GM23338 (cell line): ENCODE measurements at regions not wholly inside any gene's neighbourhood (a gene's known extent, or its start where the extent isn't known, plus 50 kb on each side); places are given as distances from the start of the nearest gene placed in this dataset.
"Not testable (repeated sequence)": the region's sequence is repeated elsewhere in the genome, so short reads cannot be mapped to it uniquely, and the experiment has no call there.

Experiments
- ATAC-seq: fragments of 200-7000 bp; cut with Tn5 transposase; 3 replicates; pipeline ENCODE4 v1.9.1; 2020
- DNase-seq: peaks from one replicate; pipeline ENCODE4 v3.0.0-alpha.2; 2015; ENCODE audit warnings: low spot score
- H2AFZ ChIP-seq: fragments of 200-600 bp; sonication (generic); 2 replicates; pipeline ENCODE4 v1.8.0; 2016; ENCODE audit warnings: antibody characterized with exemption, mild to moderate bottlenecking, moderate library complexity
- H3F3A ChIP-seq: fragments of 200-600 bp; sonication (generic); replicated peaks from 2 replicates; pipeline ENCODE4 v1.8.0; 2017; ENCODE audit warnings: antibody characterized with exemption, mixed run types, low read depth
- H3K27ac ChIP-seq: fragments of 200-600 bp; sonication (generic); 2 replicates; pipeline ENCODE4 v1.6.1; 2016; ENCODE audit warnings: low read depth
- H3K27me3 ChIP-seq: fragments of 200-600 bp; sonication (generic); 2 replicates; pipeline ENCODE4 v1.8.0; 2016; ENCODE audit warnings: mild to moderate bottlenecking, mixed run types, moderate library complexity; ENCODE audit not compliant: insufficient read depth
- H3K36me3 ChIP-seq: fragments of 200-600 bp; sonication (generic); 2 replicates; pipeline ENCODE4 v1.8.0; 2016; ENCODE audit warnings: mild to moderate bottlenecking; ENCODE audit not compliant: insufficient read depth
- H3K4me1 ChIP-seq: fragments of 200-600 bp; sonication (generic); 2 replicates; pipeline ENCODE4 v1.8.0; 2016; ENCODE audit warnings: mild to moderate bottlenecking, moderate library complexity; ENCODE audit not compliant: insufficient read depth
- H3K4me2 ChIP-seq: fragments of 200-600 bp; sonication (generic); 2 replicates; pipeline ENCODE4 v1.7.1; 2017; ENCODE audit warnings: mixed run types
- H3K4me3 ChIP-seq: fragments of 200-600 bp; sonication (generic); 2 replicates; pipeline ENCODE4 v1.6.1; 2016; ENCODE audit warnings: mixed run types
- H3K79me2 ChIP-seq: fragments of 200-600 bp; sonication (generic); replicated peaks from 2 replicates; pipeline ENCODE4 v1.8.0; 2017; ENCODE audit warnings: mild to moderate bottlenecking; ENCODE audit not compliant: insufficient read depth
- H3K9me2 ChIP-seq: fragments of 200-600 bp; sonication (generic); 2 replicates; pipeline ENCODE4 v1.8.0; 2017; ENCODE audit not compliant: insufficient read depth
- H4K20me1 ChIP-seq: fragments of 200-600 bp; sonication (generic); replicated peaks from 2 replicates; pipeline ENCODE4 v1.8.0; 2017; ENCODE audit warnings: mild to moderate bottlenecking; ENCODE audit not compliant: insufficient read depth
- H3K27ac Mint-ChIP-seq: 2 replicates; pipeline ENCODE4 v1.8.0; 2020; ENCODE audit warnings: inconsistent platforms, mild to moderate bottlenecking, moderate library complexity, mixed read lengths
- H3K27me3 Mint-ChIP-seq: 3 replicates; pipeline ENCODE4 v1.8.0; 2022; ENCODE audit warnings: low read depth, mild to moderate bottlenecking, moderate library complexity, mixed read lengths, inconsistent platforms; ENCODE audit not compliant: insufficient read depth, poor library complexity
- H3K36me3 Mint-ChIP-seq: 3 replicates; pipeline ENCODE4 v1.8.0; 2021; ENCODE audit warnings: low read depth, mild to moderate bottlenecking, inconsistent platforms, moderate library complexity, mixed read lengths
- H3K4me1 Mint-ChIP-seq: 3 replicates; pipeline ENCODE4 v1.8.0; 2020; ENCODE audit warnings: mild to moderate bottlenecking, inconsistent platforms, mixed read lengths
- H3K4me3 Mint-ChIP-seq: 3 replicates; pipeline ENCODE4 v1.8.0; 2021; ENCODE audit warnings: moderate library complexity, mild to moderate bottlenecking, inconsistent platforms, mixed read lengths
- H3K9me3 Mint-ChIP-seq: 3 replicates; pipeline ENCODE4 v1.8.0; 2020; ENCODE audit warnings: moderate library complexity, mild to moderate bottlenecking, inconsistent platforms, mixed read lengths
- EZH2phosphoT487 ChIP-seq: fragments of 200-600 bp; sonication (generic); IDR thresholded peaks from one replicate; pipeline ENCODE4 v1.8.1; 2018; ENCODE audit warnings: antibody characterized with exemption; ENCODE audit not compliant: unreplicated experiment
- NANOG ChIP-seq: IDR thresholded peaks from 2 replicates; pipeline ENCODE4 v1.6.1; 2016; ENCODE audit warnings: antibody characterized with exemption, borderline replicate concordance
- ZNF114 ChIP-seq: fragments of 250-450 bp; sonication (Bioruptor Pico); IDR thresholded peaks from 2 replicates; pipeline ENCODE4 v1.5.0; 2020; ENCODE audit warnings: mild to moderate bottlenecking, moderate library complexity
- TF ChIP-seq, protein P1 (sequence below): IDR thresholded peaks from one replicate; pipeline ENCODE4 v1.6.1; 2018; ENCODE audit warnings: antibody characterized with exemption; ENCODE audit not compliant: unreplicated experiment
- TF ChIP-seq, protein P2 (sequence below): fragments of 250-450 bp; sonication (Bioruptor Pico); IDR thresholded peaks from 2 replicates; pipeline ENCODE4 v1.5.0; 2020; ENCODE audit warnings: mild to moderate bottlenecking, moderate library complexity

DNA sequence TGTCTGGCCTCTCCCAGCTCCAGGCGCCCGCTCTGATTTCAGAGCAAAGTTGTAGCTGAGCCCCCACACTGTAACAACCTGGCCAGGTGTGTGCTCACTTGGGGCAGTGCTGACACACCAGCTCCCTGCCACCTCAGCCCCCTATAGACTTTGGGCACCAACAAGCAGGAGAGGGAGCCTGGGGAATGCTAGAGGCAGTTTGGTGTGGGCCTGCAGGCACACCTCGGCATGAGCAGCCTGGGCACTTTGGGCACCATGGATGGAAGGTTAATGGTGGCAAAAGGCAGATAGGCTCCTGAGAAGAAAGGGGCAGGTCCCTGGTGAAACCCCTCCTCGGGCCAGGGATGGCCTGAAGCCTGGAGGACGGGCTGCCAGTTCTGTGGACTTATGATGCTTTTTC, 212.7 kb upstream of the GNAI1 start:
- Histone ChIP-seq H3K4me3 (no peak overlapping the region), H3K27ac (no peak overlapping the region), H3K9me2 (no peaks in the 10 kb centered on the region), H3K4me2 (no peak overlapping the region), H3K79me2 (no peaks in the 10 kb centered on the region), H3K27me3 (no peaks in the 10 kb centered on the region), H4K20me1 (no peaks in the 10 kb centered on the region), H3F3A (no peaks in the 10 kb centered on the region), H2AFZ (no peak overlapping the region), H3K36me3 (no peaks in the 10 kb centered on the region), H3K4me1 (no peaks in the 10 kb centered on the region)
- H3K27me3 Mint-ChIP-seq: peaks cover 6% of the 10 kb centered on the region
- H3K27ac Mint-ChIP-seq: no peak overlapping the region
- TF ChIP-seq, protein P1, sequence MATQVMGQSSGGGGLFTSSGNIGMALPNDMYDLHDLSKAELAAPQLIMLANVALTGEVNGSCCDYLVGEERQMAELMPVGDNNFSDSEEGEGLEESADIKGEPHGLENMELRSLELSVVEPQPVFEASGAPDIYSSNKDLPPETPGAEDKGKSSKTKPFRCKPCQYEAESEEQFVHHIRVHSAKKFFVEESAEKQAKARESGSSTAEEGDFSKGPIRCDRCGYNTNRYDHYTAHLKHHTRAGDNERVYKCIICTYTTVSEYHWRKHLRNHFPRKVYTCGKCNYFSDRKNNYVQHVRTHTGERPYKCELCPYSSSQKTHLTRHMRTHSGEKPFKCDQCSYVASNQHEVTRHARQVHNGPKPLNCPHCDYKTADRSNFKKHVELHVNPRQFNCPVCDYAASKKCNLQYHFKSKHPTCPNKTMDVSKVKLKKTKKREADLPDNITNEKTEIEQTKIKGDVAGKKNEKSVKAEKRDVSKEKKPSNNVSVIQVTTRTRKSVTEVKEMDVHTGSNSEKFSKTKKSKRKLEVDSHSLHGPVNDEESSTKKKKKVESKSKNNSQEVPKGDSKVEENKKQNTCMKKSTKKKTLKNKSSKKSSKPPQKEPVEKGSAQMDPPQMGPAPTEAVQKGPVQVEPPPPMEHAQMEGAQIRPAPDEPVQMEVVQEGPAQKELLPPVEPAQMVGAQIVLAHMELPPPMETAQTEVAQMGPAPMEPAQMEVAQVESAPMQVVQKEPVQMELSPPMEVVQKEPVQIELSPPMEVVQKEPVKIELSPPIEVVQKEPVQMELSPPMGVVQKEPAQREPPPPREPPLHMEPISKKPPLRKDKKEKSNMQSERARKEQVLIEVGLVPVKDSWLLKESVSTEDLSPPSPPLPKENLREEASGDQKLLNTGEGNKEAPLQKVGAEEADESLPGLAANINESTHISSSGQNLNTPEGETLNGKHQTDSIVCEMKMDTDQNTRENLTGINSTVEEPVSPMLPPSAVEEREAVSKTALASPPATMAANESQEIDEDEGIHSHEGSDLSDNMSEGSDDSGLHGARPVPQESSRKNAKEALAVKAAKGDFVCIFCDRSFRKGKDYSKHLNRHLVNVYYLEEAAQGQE: no peak
- TF ChIP-seq, protein P2, sequence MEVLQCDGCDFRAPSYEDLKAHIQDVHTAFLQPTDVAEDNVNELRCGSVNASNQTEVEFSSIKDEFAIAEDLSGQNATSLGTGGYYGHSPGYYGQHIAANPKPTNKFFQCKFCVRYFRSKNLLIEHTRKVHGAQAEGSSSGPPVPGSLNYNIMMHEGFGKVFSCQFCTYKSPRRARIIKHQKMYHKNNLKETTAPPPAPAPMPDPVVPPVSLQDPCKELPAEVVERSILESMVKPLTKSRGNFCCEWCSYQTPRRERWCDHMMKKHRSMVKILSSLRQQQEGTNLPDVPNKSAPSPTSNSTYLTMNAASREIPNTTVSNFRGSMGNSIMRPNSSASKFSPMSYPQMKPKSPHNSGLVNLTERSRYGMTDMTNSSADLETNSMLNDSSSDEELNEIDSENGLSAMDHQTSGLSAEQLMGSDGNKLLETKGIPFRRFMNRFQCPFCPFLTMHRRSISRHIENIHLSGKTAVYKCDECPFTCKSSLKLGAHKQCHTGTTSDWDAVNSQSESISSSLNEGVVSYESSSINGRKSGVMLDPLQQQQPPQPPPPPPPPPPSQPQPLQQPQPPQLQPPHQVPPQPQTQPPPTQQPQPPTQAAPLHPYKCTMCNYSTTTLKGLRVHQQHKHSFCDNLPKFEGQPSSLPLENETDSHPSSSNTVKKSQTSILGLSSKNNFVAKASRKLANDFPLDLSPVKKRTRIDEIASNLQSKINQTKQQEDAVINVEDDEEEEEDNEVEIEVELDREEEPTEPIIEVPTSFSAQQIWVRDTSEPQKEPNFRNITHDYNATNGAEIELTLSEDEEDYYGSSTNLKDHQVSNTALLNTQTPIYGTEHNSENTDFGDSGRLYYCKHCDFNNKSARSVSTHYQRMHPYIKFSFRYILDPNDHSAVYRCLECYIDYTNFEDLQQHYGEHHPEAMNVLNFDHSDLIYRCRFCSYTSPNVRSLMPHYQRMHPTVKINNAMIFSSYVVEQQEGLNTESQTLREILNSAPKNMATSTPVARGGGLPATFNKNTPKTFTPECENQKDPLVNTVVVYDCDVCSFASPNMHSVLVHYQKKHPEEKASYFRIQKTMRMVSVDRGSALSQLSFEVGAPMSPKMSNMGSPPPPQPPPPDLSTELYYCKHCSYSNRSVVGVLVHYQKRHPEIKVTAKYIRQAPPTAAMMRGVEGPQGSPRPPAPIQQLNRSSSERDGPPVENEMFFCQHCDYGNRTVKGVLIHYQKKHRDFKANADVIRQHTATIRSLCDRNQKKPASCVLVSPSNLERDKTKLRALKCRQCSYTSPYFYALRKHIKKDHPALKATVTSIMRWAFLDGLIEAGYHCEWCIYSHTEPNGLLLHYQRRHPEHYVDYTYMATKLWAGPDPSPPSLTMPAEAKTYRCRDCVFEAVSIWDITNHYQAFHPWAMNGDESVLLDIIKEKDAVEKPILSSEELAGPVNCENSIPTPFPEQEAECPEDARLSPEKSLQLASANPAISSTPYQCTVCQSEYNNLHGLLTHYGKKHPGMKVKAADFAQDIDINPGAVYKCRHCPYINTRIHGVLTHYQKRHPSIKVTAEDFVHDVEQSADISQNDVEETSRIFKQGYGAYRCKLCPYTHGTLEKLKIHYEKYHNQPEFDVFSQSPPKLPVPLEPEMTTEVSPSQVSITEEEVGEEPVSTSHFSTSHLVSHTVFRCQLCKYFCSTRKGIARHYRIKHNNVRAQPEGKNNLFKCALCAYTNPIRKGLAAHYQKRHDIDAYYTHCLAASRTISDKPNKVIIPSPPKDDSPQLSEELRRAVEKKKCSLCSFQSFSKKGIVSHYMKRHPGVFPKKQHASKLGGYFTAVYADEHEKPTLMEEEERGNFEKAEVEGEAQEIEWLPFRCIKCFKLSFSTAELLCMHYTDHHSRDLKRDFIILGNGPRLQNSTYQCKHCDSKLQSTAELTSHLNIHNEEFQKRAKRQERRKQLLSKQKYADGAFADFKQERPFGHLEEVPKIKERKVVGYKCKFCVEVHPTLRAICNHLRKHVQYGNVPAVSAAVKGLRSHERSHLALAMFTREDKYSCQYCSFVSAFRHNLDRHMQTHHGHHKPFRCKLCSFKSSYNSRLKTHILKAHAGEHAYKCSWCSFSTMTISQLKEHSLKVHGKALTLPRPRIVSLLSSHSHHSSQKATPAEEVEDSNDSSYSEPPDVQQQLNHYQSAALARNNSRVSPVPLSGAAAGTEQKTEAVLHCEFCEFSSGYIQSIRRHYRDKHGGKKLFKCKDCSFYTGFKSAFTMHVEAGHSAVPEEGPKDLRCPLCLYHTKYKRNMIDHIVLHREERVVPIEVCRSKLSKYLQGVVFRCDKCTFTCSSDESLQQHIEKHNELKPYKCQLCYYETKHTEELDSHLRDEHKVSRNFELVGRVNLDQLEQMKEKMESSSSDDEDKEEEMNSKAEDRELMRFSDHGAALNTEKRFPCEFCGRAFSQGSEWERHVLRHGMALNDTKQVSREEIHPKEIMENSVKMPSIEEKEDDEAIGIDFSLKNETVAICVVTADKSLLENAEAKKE (CRISPR knock-in tag): no peak
- no peak for TF ChIP-seq ZNF114 (CRISPR knock-in tag)
- no peak for TF ChIP-seq EZH2phosphoT487
- TF ChIP-seq NANOG: no peak
- ATAC-seq (no peak), DNase-seq (no peak)
- H3K9me3 Mint-ChIP-seq: peaks cover 16% of the 10 kb centered on the region
- H3K36me3 Mint-ChIP-seq: peaks cover 3% of the 10 kb centered on the region; the same call in 2 of the 3 replicates
- H3K4me3 Mint-ChIP-seq: no peak overlapping the region
- H3K4me1 Mint-ChIP-seq: no peaks in the 10 kb centered on the region

GRCh38 chr7:79918632-79919031, 216.0 kb upstream of the GNAI1 start:
- H3K4me3 ChIP-seq, H3K4me1 ChIP-seq, H3F3A ChIP-seq, H3K4me2 ChIP-seq, H3K9me2 ChIP-seq, H3K36me3 ChIP-seq, DNase-seq, H3K4me3 Mint-ChIP-seq, H3K4me1 Mint-ChIP-seq, H3K27me3 ChIP-seq, ATAC-seq, H3K27ac ChIP-seq, H2AFZ ChIP-seq, H4K20me1 ChIP-seq, H3K27ac Mint-ChIP-seq, H3K79me2 ChIP-seq: not testable (repeated sequence)
- Mint-ChIP-seq H3K36me3 (peaks cover 10% of the 10 kb centered on the region), H3K9me3 (peaks cover 34% of the 10 kb centered on the region), H3K27me3 (peaks cover 10% of the 10 kb centered on the region)

GRCh38 chr7:79915346-79915745, 219.3 kb upstream of the GNAI1 start:
- H3K27ac Mint-ChIP-seq: not testable (repeated sequence)

More at GRCh38 chr7:79915346-79915745, 219.3 kb upstream of the GNAI1 start:
- H3K27me3 ChIP-seq, H3K27ac ChIP-seq, DNase-seq, H3K36me3 Mint-ChIP-seq, H3K4me3 Mint-ChIP-seq, H3K4me3 ChIP-seq, H2AFZ ChIP-seq, ATAC-seq, H3K4me1 ChIP-seq, H3K79me2 ChIP-seq, H3K4me2 ChIP-seq, H3K4me1 Mint-ChIP-seq, H4K20me1 ChIP-seq, H3K27me3 Mint-ChIP-seq, H3F3A ChIP-seq, H3K36me3 ChIP-seq, H3K9me2 ChIP-seq: not testable (repeated sequence)
- H3K9me3 Mint-ChIP-seq: peaks cover 18% of the 10 kb centered on the region
